ENCODE measurements at regions not wholly inside any gene's neighbourhood (a gene's known extent, or its start where the extent isn't known, plus 50 kb on each side); places are given as distances from the start of the nearest gene placed in this dataset.
A peak's percentile ranks its signal among the peaks of the same experiment; 100 is the strongest.
"Not testable (repeated sequence)": the region's sequence is repeated elsewhere in the genome, so short reads cannot be mapped to it uniquely, and the experiment has no call there.

DNA sequence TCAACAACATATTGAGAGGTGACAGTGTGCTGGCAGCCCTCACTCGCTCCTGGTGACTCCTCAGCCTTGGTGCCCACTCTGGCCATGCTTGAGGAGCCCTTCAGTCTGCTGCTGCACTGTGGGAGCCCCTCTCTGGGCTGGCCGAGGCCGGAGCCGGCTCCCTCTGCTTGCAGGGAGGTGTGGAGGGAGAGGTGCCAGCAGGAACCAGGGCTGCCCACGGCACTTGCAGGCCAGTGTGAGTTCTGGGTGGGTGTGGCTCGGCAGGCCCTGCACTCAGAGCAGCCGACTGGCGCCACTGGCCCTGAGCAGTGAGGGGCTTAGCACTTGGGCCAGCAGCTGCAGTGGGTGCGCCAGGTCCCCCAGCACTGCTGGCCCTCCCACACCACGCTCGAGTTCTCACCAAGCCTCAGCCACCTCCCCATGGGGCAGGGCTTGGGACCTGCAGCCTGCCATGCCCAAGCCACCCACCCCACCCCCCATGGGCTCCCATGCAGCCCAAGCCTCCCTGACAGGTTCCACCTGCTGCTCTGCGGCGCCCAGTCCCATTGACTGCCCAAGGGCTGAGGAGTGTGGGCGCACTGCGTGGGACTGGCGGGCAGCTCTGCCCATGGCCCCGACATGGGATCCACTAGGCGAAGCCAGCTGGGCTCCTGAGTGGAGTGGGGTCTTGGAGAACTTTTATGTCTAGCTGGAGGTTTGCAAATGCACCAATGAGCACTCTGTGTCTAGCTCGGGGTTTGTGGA, 377.1 kb upstream of the ANKRD30A start:
- H3K36me3 ChIP-seq: no peaks in the 10 kb centered on the region
- no peaks in the 10 kb centered on the region for H3K27me3 ChIP-seq
- H3K9me3 ChIP-seq (ENCODE audit: low read depth): no peaks in the 10 kb centered on the region
- no peak overlapping the region for H3K4me3 ChIP-seq
- H3K4me1 ChIP-seq (ENCODE audit: low read depth): no peaks in the 10 kb centered on the region
- DNase-seq (ENCODE audit: low read depth in 1 of 2, low spot score in 1 of 2): no peak
- no peak overlapping the region for H3K27ac ChIP-seq
- TF ChIP-seq, protein P1, sequence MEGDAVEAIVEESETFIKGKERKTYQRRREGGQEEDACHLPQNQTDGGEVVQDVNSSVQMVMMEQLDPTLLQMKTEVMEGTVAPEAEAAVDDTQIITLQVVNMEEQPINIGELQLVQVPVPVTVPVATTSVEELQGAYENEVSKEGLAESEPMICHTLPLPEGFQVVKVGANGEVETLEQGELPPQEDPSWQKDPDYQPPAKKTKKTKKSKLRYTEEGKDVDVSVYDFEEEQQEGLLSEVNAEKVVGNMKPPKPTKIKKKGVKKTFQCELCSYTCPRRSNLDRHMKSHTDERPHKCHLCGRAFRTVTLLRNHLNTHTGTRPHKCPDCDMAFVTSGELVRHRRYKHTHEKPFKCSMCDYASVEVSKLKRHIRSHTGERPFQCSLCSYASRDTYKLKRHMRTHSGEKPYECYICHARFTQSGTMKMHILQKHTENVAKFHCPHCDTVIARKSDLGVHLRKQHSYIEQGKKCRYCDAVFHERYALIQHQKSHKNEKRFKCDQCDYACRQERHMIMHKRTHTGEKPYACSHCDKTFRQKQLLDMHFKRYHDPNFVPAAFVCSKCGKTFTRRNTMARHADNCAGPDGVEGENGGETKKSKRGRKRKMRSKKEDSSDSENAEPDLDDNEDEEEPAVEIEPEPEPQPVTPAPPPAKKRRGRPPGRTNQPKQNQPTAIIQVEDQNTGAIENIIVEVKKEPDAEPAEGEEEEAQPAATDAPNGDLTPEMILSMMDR (IDR thresholded peaks at IDR 0.05; ENCODE audit: low read depth, low read length): no peak

DNA sequence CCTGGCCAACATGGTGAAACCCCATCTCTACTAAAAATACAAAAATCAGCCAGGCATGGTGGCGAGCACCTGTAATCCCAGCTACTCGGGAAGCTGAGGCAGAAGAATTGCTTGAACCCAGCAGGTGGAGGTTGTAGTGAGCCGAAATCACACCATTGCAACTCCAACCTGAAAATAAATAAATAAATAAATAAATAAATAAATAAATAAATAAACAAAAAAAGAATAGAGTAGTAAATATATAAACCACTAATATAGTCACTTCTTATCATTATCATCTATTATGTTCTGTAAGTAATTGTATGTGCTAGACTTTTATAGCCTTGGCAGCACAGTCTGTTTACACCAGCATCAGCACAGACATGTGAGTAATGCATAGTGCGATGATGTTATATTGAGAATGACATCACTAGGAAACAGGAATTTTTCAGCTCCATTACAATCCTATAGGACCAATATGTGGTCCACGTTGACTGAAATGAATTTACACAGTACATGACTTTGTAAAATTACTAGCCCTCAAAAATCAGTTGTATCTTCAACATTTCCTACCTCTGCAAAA, 385.4 kb upstream of the ANKRD30A start:
- Histone ChIP-seq H3K27me3 (no peaks in the 10 kb centered on the region), H3K9me3 (ENCODE audit: low read depth) (no peaks in the 10 kb centered on the region), H3K36me3 (no peaks in the 10 kb centered on the region), H3K4me1 (ENCODE audit: low read depth) (no peaks in the 10 kb centered on the region), H3K4me3 (no peak overlapping the region), H3K27ac (no peak overlapping the region)
- DNase-seq (ENCODE audit: low read depth in 1 of 2, low spot score in 1 of 2): no peak
- TF ChIP-seq, protein P1 (IDR thresholded peaks at IDR 0.05; ENCODE audit: low read depth, low read length): no peak

DNA sequence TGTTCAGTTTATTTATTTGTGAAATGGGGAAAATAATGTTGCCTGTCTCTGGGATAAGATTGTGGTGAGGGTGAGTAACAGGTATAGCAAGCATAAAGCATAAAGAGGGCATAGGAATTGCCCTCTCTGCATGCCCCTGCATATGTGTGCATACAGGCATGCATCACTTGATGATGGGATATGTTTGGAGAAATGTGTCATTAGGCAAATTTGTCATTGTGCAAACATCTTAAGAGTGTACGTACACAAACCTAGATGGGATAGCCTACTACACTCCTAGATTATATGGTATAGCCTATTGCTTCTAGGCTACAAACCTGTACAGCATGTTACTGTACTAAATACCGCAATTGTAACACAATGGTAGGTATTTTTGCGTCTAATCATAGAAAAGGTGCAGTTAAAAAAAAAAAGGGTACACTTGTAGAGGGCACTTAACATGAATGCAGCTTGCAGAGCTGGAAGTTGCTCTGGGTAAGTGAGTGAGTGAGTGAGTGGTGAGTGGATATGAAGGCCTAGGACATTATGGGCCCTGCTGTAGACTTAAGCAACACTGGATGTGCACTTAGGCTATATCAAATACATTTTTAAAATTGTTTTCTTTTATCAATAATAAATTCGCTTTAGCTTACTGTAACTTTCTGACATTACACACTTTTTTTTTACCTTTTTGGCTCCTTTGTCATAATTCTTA, 386.5 kb upstream of the ANKRD30A start:
- TF ChIP-seq, protein P1 (IDR thresholded peaks at IDR 0.05; ENCODE audit: low read depth, low read length): no peak
- no peak overlapping the region for H3K4me3 ChIP-seq
- H3K4me1 ChIP-seq (ENCODE audit: low read depth): no peaks in the 10 kb centered on the region
- no peak overlapping the region for H3K27ac ChIP-seq
- peak in 1 of 2 donors; percentile 50 for DNase-seq (ENCODE audit: low read depth in 1 of 2, low spot score in 1 of 2)
- H3K36me3 ChIP-seq: no peaks in the 10 kb centered on the region
- H3K9me3 ChIP-seq (ENCODE audit: low read depth): no peaks in the 10 kb centered on the region
- no peaks in the 10 kb centered on the region for H3K27me3 ChIP-seq

DNA sequence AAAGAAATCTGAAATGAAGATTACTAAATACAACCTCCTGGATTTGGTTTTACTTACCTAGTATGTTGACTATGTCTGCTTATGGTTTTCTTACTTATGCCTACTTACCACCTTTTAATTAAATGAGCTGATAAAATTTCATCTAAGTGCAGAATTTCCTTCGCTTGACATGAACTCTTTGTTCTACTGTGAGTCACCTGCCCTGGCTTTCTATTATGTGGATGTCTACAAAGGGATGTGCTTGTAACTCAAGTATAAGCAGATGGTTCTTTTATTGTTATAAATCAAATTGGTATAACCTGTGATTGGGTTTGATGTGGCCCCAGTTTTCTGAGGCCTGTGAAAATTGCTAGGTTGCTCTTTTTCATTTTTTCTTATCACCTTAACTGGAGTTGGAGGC, 389.1 kb upstream of the ANKRD30A start:
- H3K27me3 ChIP-seq: no peaks in the 10 kb centered on the region
- no peak for DNase-seq (ENCODE audit: low read depth in 1 of 2, low spot score in 1 of 2)

DNA sequence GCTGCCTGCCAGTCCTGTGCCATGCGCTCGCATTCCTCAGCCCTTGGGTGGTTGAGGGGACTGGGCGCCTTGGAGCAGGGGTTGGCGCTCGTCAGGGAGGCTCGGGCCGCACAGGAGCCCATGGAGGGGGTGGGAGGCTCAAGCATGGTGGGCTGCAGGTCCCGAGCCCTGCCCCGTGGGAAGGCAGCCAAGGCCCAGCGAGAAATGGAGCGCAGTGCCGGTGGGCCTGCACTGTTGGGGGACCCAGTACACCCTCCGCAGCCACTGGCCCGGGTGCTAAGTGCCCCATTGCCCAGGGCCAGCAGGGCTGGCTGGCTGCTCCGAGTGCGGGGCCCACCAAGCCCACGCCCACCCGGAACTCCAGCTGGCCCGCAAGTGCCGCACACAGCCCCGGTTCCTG, 390.8 kb upstream of the ANKRD30A start:
- H3K27me3 ChIP-seq; H3K4me1 ChIP-seq (ENCODE audit: low read depth); H3K27ac ChIP-seq; H3K36me3 ChIP-seq; H3K9me3 ChIP-seq (ENCODE audit: low read depth); H3K4me3 ChIP-seq; DNase-seq (ENCODE audit: low read depth in 1 of 2, low spot score in 1 of 2): not testable (repeated sequence)

More for the DNA sequence above, 389.1 kb upstream of the ANKRD30A start:
- Histone ChIP-seq H3K36me3 (no peaks in the 10 kb centered on the region), H3K4me1 (ENCODE audit: low read depth) (no peaks in the 10 kb centered on the region), H3K27ac (no peak overlapping the region), H3K9me3 (ENCODE audit: low read depth) (no peaks in the 10 kb centered on the region), H3K4me3 (no peak overlapping the region)
- TF ChIP-seq, protein P1 (IDR thresholded peaks at IDR 0.05; ENCODE audit: low read depth, low read length): no peak

DNA sequence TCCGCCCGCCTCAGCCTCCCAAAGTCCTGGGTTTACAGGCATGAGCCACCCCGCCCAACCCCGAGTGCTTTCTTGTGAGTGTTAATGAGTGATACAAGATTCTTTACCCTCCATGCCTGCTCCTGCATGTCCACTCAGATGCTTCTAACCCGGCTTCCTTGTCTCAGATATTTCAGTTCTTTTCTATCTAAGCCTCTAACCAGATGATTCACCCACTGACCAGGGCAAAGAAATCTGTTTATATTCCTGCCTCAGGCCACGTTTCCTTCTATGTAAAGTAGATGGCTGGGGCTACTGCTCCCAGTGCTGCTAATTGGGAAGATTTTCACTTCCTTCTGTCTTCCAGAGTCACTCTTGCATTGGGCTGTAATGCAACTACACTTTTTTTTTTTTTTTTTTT, 395.1 kb upstream of the ANKRD30A start:
- no peak overlapping the region for H3K27ac ChIP-seq
- no peaks in the 10 kb centered on the region for H3K9me3 ChIP-seq (ENCODE audit: low read depth)
- no peak for DNase-seq (ENCODE audit: low read depth in 1 of 2, low spot score in 1 of 2)
- H3K36me3 ChIP-seq: no peaks in the 10 kb centered on the region
- TF ChIP-seq, protein P1 (IDR thresholded peaks at IDR 0.05; ENCODE audit: low read depth, low read length): no peak
- no peaks in the 10 kb centered on the region for H3K27me3 ChIP-seq
- H3K4me1 ChIP-seq (ENCODE audit: low read depth): peaks cover under 1% of the 10 kb centered on the region
- no peak overlapping the region for H3K4me3 ChIP-seq
